Activated T-helper 17 cell treated with anti-CD3 and anti-CD28 coated beads, Interleukin-2, amount 50 U/mL, for 72 hours (primary cell): ENCODE measurements at regions not wholly inside any gene's neighbourhood (a gene's known extent, or its start where the extent isn't known, plus 50 kb on each side); places are given as distances from the start of the nearest gene placed in this dataset.
"Not testable (repeated sequence)": the region's sequence is repeated elsewhere in the genome, so short reads cannot be mapped to it uniquely, and the experiment has no call there.

Experiments used
- ATAC-seq: fragments of 150-1000 bp; cut with Tn5 transposase; replicated peaks from 2 replicates; pipeline ENCODE4 v1.10.0; 2021; ENCODE audit warnings: mild to moderate bottlenecking, moderate library complexity
- H3K27ac Mint-ChIP-seq: one replicate; pipeline ENCODE4 v1.8.0; 2022; ENCODE audit warnings: mixed read lengths
- H3K27me3 Mint-ChIP-seq: one replicate; pipeline ENCODE4 v1.8.0; 2022; ENCODE audit warnings: mixed read lengths
- H3K36me3 Mint-ChIP-seq: one replicate; pipeline ENCODE4 v1.8.0; 2022; ENCODE audit warnings: low read depth, mild to moderate bottlenecking, mixed read lengths
- H3K4me1 Mint-ChIP-seq: one replicate; pipeline ENCODE4 v1.8.0; 2022; ENCODE audit warnings: mixed read lengths
- H3K4me3 Mint-ChIP-seq: one replicate; pipeline ENCODE4 v1.8.0; 2022; ENCODE audit warnings: mild to moderate bottlenecking, mixed read lengths
- H3K9me3 Mint-ChIP-seq: one replicate; pipeline ENCODE4 v1.8.0; 2022; ENCODE audit warnings: mixed read lengths

DNA sequence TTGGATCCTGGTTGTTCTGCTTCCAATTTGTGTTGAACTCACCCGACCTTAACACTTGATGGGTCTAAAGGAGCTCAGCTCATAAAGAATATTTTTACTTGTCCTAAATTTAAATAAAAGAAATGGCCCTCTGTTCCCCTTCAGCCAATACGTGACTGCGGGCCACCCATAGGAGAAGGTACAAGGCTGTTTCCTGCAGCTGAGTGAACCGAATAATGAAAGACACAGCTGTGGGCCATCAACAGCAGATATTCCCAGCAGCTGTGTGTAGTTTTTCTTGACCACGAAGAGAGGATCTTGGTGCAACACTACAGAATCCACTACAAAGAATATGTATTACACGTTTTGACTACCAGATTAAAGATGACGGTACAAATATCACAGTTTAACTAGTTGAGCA lies 1431.6 kb downstream of the CDH11 start:
- Mint-ChIP-seq H3K9me3 (peaks cover 30% of the 10 kb centered on the region), H3K4me1 (no peaks in the 10 kb centered on the region)

DNA sequence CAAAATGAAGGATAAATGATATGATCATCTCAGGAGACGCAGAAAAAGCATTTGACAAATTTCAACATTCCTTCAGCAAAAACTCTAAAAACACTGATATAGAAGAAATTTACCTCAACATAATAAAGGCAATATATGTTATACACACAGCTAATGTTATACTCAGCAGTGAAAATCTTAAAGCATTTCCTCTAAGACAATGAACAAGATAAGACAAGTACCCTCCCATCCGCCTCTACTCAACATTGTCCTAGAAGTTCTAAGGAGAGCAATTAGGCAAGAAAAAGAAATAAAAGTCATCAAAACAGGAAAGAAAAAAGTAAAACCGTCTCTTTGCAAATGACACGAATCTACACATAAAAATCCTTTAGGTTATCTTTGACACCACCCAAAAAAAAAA lies 1432.8 kb downstream of the CDH11 start:
- Mint-ChIP-seq H3K36me3 (no peaks in the 10 kb centered on the region), H3K27me3 (no peaks in the 10 kb centered on the region), H3K4me3 (no peak overlapping the region), H3K4me1 (no peaks in the 10 kb centered on the region), H3K9me3 (peaks cover 30% of the 10 kb centered on the region), H3K27ac (no peak overlapping the region)
- no peak for ATAC-seq

More for the DNA sequence above, 1431.6 kb downstream of the CDH11 start:
- no peak overlapping the region for H3K4me3 Mint-ChIP-seq
- no peaks in the 10 kb centered on the region for H3K36me3 Mint-ChIP-seq
- H3K27me3 Mint-ChIP-seq = no peaks in the 10 kb centered on the region
- H3K27ac Mint-ChIP-seq = no peak overlapping the region
- ATAC-seq = no peak

- no peaks in the 10 kb centered on the region for H3K4me1 Mint-ChIP-seq
- peaks cover 24% of the 10 kb centered on the region for H3K9me3 Mint-ChIP-seq
- no peak overlapping the region for H3K27ac Mint-ChIP-seq
- no peak for ATAC-seq
- no peak overlapping the region for H3K4me3 Mint-ChIP-seq
- no peaks in the 10 kb centered on the region for H3K36me3 Mint-ChIP-seq
- H3K27me3 Mint-ChIP-seq = no peaks in the 10 kb centered on the region
Observed at GRCh38 chr16:63684149-63685101, 1437.4 kb downstream of the CDH11 start.

- ATAC-seq = no peak
- no peaks in the 10 kb centered on the region for H3K27me3 Mint-ChIP-seq
- no peak overlapping the region for H3K27ac Mint-ChIP-seq
- no peak overlapping the region for H3K4me3 Mint-ChIP-seq
- H3K36me3 Mint-ChIP-seq = no peaks in the 10 kb centered on the region
- H3K4me1 Mint-ChIP-seq = no peaks in the 10 kb centered on the region
- H3K9me3 Mint-ChIP-seq = peaks cover 31% of the 10 kb centered on the region
Observed at GRCh38 chr16:63682844-63683243, 1439.0 kb downstream of the CDH11 start.

GRCh38 chr16:63672493-63672892 lies 1449.4 kb downstream of the CDH11 start:
- H3K4me1 Mint-ChIP-seq = no peaks in the 10 kb centered on the region
- no peak overlapping the region for H3K4me3 Mint-ChIP-seq
- peaks cover 18% of the 10 kb centered on the region for H3K9me3 Mint-ChIP-seq
- H3K27ac Mint-ChIP-seq = no peak overlapping the region
- no peaks in the 10 kb centered on the region for H3K36me3 Mint-ChIP-seq
- no peaks in the 10 kb centered on the region for H3K27me3 Mint-ChIP-seq
- ATAC-seq = no peak

DNA sequence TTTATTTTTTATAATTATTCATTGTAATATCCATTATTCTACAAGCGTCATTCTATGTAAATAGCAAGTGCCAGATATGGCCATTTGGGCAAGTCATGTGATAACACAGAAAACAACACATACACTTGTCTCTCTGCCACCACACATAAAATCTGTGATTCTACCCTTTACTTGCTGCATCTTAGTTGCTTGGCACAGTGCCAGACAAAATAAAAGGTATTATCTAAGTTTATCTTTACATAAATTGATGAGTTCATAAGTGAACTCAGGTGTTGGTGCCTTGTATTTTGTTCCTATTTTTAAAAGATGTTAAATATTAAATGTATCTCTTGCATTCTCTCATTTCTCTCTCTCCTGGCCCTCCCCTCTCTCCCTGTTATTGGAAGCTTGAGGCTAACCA lies 1458.7 kb downstream of the CDH11 start:
- H3K27me3 Mint-ChIP-seq = no peaks in the 10 kb centered on the region

DNA sequence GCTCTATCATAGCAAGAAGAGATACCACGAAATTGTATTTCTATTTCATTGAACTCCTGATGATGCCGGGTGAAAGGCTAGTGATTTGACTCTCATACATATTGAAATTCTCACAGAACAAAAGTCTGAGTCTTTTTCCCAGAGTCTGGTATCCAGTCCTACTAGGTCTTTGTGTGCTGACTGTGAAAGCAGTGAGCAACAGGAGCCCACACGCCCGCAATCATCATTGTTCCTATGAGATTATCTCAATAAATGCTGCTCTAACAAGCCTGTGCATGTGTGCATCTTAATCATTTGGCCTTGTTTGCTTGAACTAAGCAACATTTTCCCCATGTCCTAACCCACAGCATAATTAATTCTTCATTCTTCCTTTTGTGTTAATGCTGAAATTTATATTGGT lies 1466.0 kb downstream of the CDH11 start:
- no peak for ATAC-seq
- Mint-ChIP-seq H3K36me3 (no peaks in the 10 kb centered on the region), H3K4me3 (no peak overlapping the region), H3K9me3 (peaks cover 20% of the 10 kb centered on the region), H3K27me3 (no peaks in the 10 kb centered on the region), H3K4me1 (no peaks in the 10 kb centered on the region), H3K27ac (no peak overlapping the region)

More for the DNA sequence above, 1458.7 kb downstream of the CDH11 start:
- H3K4me3 Mint-ChIP-seq = no peak overlapping the region
- no peaks in the 10 kb centered on the region for H3K36me3 Mint-ChIP-seq
- H3K9me3 Mint-ChIP-seq = peaks cover 10% of the 10 kb centered on the region
- no peak for ATAC-seq
- H3K4me1 Mint-ChIP-seq = no peaks in the 10 kb centered on the region
- H3K27ac Mint-ChIP-seq = no peak overlapping the region

DNA sequence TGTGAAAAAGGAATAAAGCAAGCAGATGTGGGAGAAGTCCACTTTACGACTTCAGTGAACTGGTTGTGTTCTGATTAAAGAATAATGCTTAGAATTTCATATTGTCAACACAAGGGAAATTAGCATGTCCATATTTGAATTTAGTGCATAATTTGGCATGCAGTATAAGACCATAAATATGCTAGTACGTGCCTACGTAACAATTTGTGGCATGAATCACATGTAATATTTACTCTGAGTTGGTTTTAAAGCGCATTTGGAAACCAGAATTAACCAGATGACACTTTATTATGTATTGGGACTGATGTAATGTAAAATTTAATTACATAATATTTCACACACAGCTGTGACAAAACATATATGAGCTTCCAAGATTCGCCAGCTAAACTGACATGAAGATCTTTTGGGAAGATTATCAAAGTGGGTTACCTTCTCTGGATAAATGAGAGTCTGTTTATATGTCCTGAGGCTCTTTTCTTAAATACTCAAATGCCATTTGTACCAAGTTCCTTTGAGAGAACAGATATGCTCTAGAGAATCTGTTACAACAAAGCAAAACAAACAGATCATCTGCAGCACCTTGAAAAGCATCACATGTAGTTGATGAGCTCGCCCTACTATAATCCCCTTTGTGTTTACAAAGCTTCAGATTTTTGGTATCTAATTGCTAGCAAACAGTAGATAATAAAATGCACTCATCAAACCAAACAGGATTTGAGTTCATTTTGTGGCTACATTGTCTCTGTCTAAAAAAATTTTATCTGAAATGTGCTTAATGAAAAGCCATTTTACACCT lies 1468.6 kb downstream of the CDH11 start:
- ATAC-seq = no peak
- Mint-ChIP-seq H3K36me3 (no peaks in the 10 kb centered on the region), H3K27me3 (no peaks in the 10 kb centered on the region), H3K9me3 (peaks cover 30% of the 10 kb centered on the region), H3K27ac (no peak overlapping the region), H3K4me1 (no peaks in the 10 kb centered on the region), H3K4me3 (no peak overlapping the region)

- ATAC-seq = no peak
- no peaks in the 10 kb centered on the region for H3K27me3 Mint-ChIP-seq
- no peaks in the 10 kb centered on the region for H3K36me3 Mint-ChIP-seq
- H3K4me3 Mint-ChIP-seq = no peak overlapping the region
- no peak overlapping the region for H3K27ac Mint-ChIP-seq
- H3K4me1 Mint-ChIP-seq = no peaks in the 10 kb centered on the region
- peaks cover 33% of the 10 kb centered on the region for H3K9me3 Mint-ChIP-seq
Observed at GRCh38 chr16:63652091-63652490, 1469.8 kb downstream of the CDH11 start.

- no peaks in the 10 kb centered on the region for H3K4me1 Mint-ChIP-seq
- H3K27me3 Mint-ChIP-seq = no peaks in the 10 kb centered on the region
- H3K27ac Mint-ChIP-seq = no peak overlapping the region
- H3K36me3 Mint-ChIP-seq = no peaks in the 10 kb centered on the region
- H3K9me3 Mint-ChIP-seq = peaks cover 30% of the 10 kb centered on the region
- ATAC-seq = no peak
- no peak overlapping the region for H3K4me3 Mint-ChIP-seq
Observed at GRCh38 chr16:63650550-63650949, 1471.3 kb downstream of the CDH11 start.

DNA sequence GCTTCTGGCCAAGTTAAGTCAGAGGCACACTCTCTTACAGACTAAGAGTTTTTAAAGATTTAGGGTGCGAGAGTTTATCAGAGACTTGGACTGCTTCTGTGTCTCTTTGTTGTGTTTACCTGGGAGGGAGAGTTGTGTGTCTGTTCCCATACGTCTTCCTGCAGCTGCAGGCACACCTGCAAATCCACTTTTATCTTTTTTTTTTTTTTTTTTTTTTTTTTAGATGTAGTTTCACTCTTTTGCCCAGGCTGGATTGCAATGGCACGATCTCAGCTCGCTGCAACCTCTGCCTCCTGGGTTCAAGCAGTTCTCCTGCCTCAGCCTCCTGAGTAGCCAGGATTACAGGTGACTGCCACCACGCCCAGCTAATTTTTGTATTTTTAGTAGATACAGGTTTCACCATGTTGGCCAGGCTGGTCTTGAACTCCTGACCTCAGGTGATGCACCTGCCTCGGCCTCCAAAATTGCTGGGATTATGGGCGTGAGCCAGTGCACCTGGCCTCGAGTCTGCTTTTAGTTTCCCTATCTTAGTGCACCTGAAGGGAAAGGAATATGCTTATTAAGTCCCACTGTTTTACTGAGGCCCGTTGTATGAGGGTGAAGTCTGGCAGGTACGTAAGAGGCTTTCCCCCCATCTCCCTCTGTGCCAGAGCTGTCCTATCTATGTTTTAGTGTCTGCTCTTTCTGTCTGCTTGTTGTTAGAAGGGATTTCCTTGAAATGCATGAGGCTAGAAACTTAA lies 1488.0 kb downstream of the CDH11 start:
- H3K4me1 Mint-ChIP-seq, H3K27ac Mint-ChIP-seq, H3K36me3 Mint-ChIP-seq, H3K4me3 Mint-ChIP-seq, H3K27me3 Mint-ChIP-seq, ATAC-seq: not testable (repeated sequence)
- H3K9me3 Mint-ChIP-seq = peaks cover 18% of the 10 kb centered on the region

DNA sequence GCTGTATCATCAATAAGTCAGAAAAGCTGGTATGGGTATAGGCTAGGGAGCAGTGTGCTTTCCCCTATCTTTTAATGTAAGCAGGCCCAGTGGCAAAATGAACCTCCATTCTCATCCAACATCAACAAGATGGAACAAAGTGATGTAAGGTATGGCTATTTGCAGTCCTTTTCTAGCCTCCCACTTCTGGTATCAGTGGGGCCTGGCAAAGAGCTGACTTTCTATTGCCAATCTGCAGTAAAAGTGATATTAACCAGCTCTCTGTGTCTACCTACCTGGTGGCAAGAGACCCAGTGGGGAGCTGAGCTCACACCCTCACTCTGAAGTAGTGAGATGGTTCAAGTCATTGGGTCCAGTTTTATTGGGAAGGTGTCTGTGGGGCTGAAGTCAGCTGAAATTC lies 1492.6 kb downstream of the CDH11 start:
- Mint-ChIP-seq H3K9me3 (peaks cover 10% of the 10 kb centered on the region), H3K27ac (no peak overlapping the region), H3K36me3 (no peaks in the 10 kb centered on the region), H3K4me3 (no peak overlapping the region), H3K27me3 (no peaks in the 10 kb centered on the region), H3K4me1 (no peaks in the 10 kb centered on the region)
- no peak for ATAC-seq

- Mint-ChIP-seq H3K27me3 (no peaks in the 10 kb centered on the region), H3K27ac (no peak overlapping the region), H3K36me3 (no peaks in the 10 kb centered on the region), H3K4me1 (no peaks in the 10 kb centered on the region), H3K9me3 (peaks cover 8% of the 10 kb centered on the region), H3K4me3 (no peak overlapping the region)
- no peak for ATAC-seq
Observed at GRCh38 chr16:63628812-63629211, 1493.1 kb downstream of the CDH11 start.

DNA sequence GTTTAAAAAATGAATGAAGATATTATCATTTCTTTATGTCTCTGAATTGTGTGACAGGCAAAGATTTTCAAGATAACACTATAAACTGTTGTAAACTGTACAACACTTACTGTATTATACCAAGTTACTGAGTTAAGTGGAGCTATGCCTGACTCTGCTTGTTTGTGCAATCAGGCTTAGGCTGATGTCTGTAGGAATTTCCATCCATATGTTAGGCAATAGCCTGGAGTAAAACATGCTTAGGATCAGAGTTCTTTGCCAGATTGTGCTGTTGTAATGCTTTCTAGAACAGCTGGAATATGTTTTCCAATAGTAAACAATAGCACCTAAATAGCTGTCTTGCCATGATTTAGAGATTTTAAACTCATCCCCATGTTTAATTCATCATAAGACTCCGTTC lies 1496.7 kb downstream of the CDH11 start:
- no peak overlapping the region for H3K27ac Mint-ChIP-seq

More for the DNA sequence above, 1496.7 kb downstream of the CDH11 start:
- H3K4me1 Mint-ChIP-seq = no peaks in the 10 kb centered on the region
- H3K27me3 Mint-ChIP-seq = no peaks in the 10 kb centered on the region
- H3K4me3 Mint-ChIP-seq = no peak overlapping the region
- no peaks in the 10 kb centered on the region for H3K36me3 Mint-ChIP-seq
- H3K9me3 Mint-ChIP-seq = peaks cover 4% of the 10 kb centered on the region
- ATAC-seq = no peak
